GM12878 (cell line): ENCODE measurements at regions not wholly inside any gene's neighbourhood (a gene's known extent, or its start where the extent isn't known, plus 50 kb on each side); places are given as distances from the start of the nearest gene placed in this dataset.

Source experiments
- ATAC-seq: fragments of 200-7000 bp; cut with Tn5 transposase; 3 replicates; pipeline ENCODE4 v1.9.1; 2020; ENCODE audit warnings: mild to moderate bottlenecking, moderate library complexity
- BruUV-seq: library from RNA; stranded (reverse); fragments of 400-500 nt; replicated peaks from 2 replicates; lab custom pipeline; 2021; lab: Mats Ljungman, UMichigan
- CTCF ChIA-PET: fragments of 300-600 bp; sonication (Branson Sonifier 250); formaldehyde crosslinking; extraction: SDS; loops from one replicate; lab custom pipeline; 2021; ENCODE audit warnings: inconsistent platforms; lab: Yijun Ruan, JAX
- POLR2A ChIA-PET: fragments of 350-600 bp; formaldehyde crosslinking; extraction: SDS; loops from one replicate; lab custom pipeline; 2021; ENCODE audit warnings: inconsistent platforms; lab: Charles Lee
- RAD21 ChIA-PET: fragments of 300-600 bp; sonication (Branson Sonifier 250); formaldehyde crosslinking; loops from one replicate; lab custom pipeline; 2023; ENCODE audit warnings: antibody characterized with exemption; ENCODE audit not compliant: unreplicated experiment; lab: Charles Lee
- SMC1A ChIA-PET: fragments of 300-600 bp; sonication (Branson Sonifier 250); formaldehyde crosslinking; loops from one replicate; lab custom pipeline; 2023; ENCODE audit not compliant: unreplicated experiment, uncharacterized antibody; lab: Charles Lee
- DNase-seq: peaks from one replicate; pipeline ENCODE4 v3.0.0-alpha.2; 2011; ENCODE audit warnings: low read depth, low spot score
- FAIRE-seq: peaks from 3 replicates; lab custom pipeline; 2011; peaks lifted over from hg19 to GRCh38; lab: Jason Lieb, UNC
- H2AFZ ChIP-seq: 2 replicates; pipeline ENCODE4 v1.6.0; 2011; ENCODE audit warnings: low read depth, low read length, control low read depth; ENCODE audit not compliant: control insufficient read depth
- H3K27ac ChIP-seq: 2 replicates; pipeline ENCODE4 v1.5.1; 2011; ENCODE audit warnings: control low read depth; ENCODE audit not compliant: control insufficient read depth, insufficient read depth
- H3K27me3 ChIP-seq, 2 experiments: replicated peaks in 1 of 2; 2 replicates each; pipeline versions ENCODE4 v1.6.0 to v1.6.1; 2011; ENCODE audit warnings: low read length in 1 of 2; ENCODE audit not compliant: control insufficient read depth in 2 of 2, insufficient read depth in 2 of 2
- H3K36me3 ChIP-seq, 2 experiments: 2 replicates each; pipeline ENCODE4 v1.5.1; 2011; ENCODE audit warnings: low read length in 1 of 2; ENCODE audit not compliant: control insufficient read depth in 2 of 2, insufficient read depth in 2 of 2
- H3K4me1 ChIP-seq: 2 replicates; pipeline ENCODE4 v1.6.1; 2011; ENCODE audit warnings: mild to moderate bottlenecking, low read length, moderate library complexity, mixed read lengths; ENCODE audit not compliant: control insufficient read depth, insufficient read depth
- H3K4me2 ChIP-seq: 2 replicates; pipeline ENCODE4 v1.6.0; 2011; ENCODE audit warnings: control low read depth; ENCODE audit not compliant: control insufficient read depth, insufficient read depth
- H3K4me3 ChIP-seq: fragments of 200-600 bp; sonication (generic); 2 replicates; pipeline ENCODE4 v1.5.1; 2016
- H3K79me2 ChIP-seq: 2 replicates; pipeline ENCODE4 v1.6.0; 2011; ENCODE audit warnings: low read length; ENCODE audit not compliant: control insufficient read depth, insufficient read depth
- H3K9ac ChIP-seq: 2 replicates; pipeline ENCODE4 v1.8.0; 2011; ENCODE audit warnings: low read length, control low read depth, mixed read lengths; ENCODE audit not compliant: control insufficient read depth, insufficient read depth
- H3K9me3 ChIP-seq: replicated peaks from 3 replicates; pipeline ENCODE4 v1.5.1; 2011; ENCODE audit warnings: mild to moderate bottlenecking, low read length; ENCODE audit not compliant: control insufficient read depth, insufficient read depth
- H4K20me1 ChIP-seq: 2 replicates; pipeline ENCODE4 v1.6.0; 2011; ENCODE audit not compliant: control insufficient read depth, insufficient read depth
- BCL11A ChIP-seq: IDR thresholded peaks from 2 replicates; pipeline ENCODE4 v1.6.1; 2011; ENCODE audit warnings: low read depth, low read length
- BCL3 ChIP-seq: IDR thresholded peaks from 2 replicates; pipeline ENCODE4 v1.6.1; 2011; ENCODE audit warnings: borderline replicate concordance, low read depth, mild to moderate bottlenecking, moderate library complexity, low read length; ENCODE audit not compliant: insufficient read depth, poor library complexity, severe bottlenecking
- CHD1 ChIP-seq: IDR thresholded peaks from 2 replicates; pipeline ENCODE4 v1.6.1; 2012; ENCODE audit warnings: low read depth, low read length, improper control_type of control experiment
- EZH2 ChIP-seq: IDR thresholded peaks from 2 replicates; pipeline ENCODE4 v1.6.1; 2012; ENCODE audit warnings: low read depth, mild to moderate bottlenecking, control low read depth, inconsistent platforms, low read length, borderline replicate concordance; ENCODE audit not compliant: control insufficient read depth
- RAD21 ChIP-seq: IDR thresholded peaks from 2 replicates; pipeline ENCODE4 v1.6.1; 2011; ENCODE audit warnings: mild to moderate bottlenecking, low read depth, low read length, moderate library complexity; ENCODE audit not compliant: insufficient read depth
- RELA ChIP-seq: fragments of 450-650 bp; IDR thresholded peaks from 2 replicates; pipeline ENCODE4 v1.8.0; 2014; ENCODE audit warnings: borderline replicate concordance; ENCODE audit not compliant: partially characterized antibody
- SKIL ChIP-seq: fragments of 450-650 bp; IDR thresholded peaks from 2 replicates; pipeline ENCODE4 v1.6.1; 2017; ENCODE audit warnings: mild to moderate bottlenecking, low read depth, inconsistent platforms; ENCODE audit not compliant: poor library complexity, severe bottlenecking
- STAT3 ChIP-seq: IDR thresholded peaks from 2 replicates; pipeline ENCODE4 v1.6.1; 2011; ENCODE audit warnings: low read depth, low read length, improper control_type of control experiment
- TARDBP ChIP-seq: IDR thresholded peaks from 2 replicates; pipeline ENCODE4 v1.6.1; 2016; ENCODE audit warnings: borderline replicate concordance
- USF1 ChIP-seq: IDR thresholded peaks from 2 replicates; pipeline ENCODE4 v1.6.1; 2011; ENCODE audit warnings: borderline replicate concordance, low read depth, mild to moderate bottlenecking, moderate library complexity, mixed read lengths, low read length; ENCODE audit not compliant: insufficient read depth; ENCODE audit errors: extremely low read length
- USF2 ChIP-seq: IDR thresholded peaks from 2 replicates; pipeline ENCODE4 v1.6.1; 2011; ENCODE audit warnings: low read depth, low read length, improper control_type of control experiment, borderline replicate concordance
- WRNIP1 ChIP-seq: IDR thresholded peaks from 2 replicates; pipeline ENCODE4 v1.6.1; 2011; ENCODE audit warnings: low read depth, low read length, improper control_type of control experiment, borderline replicate concordance
- ZBED1 ChIP-seq: IDR thresholded peaks from 2 replicates; pipeline ENCODE4 v1.6.1; 2016; ENCODE audit warnings: borderline replicate concordance
- ZNF217 ChIP-seq: fragments of 450-650 bp; IDR thresholded peaks from 2 replicates; pipeline ENCODE4 v1.6.1; 2017; ENCODE audit warnings: antibody characterized with exemption, mild to moderate bottlenecking
- WGBS: methylation state at CpG from one replicate; pipeline ENCODE4 v1.1.6; 2016; ENCODE audit warnings: low lambda C conversion rate; ENCODE audit not compliant: insufficient replicate concordance, insufficient coverage; ENCODE audit errors: missing lambda C conversion rate; 5-methylcytosine and 5-hydroxymethylcytosine counted together
- in situ Hi-C: fragments of 300-500 bp; cut with MboI; formaldehyde crosslinking; loops from 9 replicates; pipeline ENCODE4 v1.14.3; 2018; ENCODE audit warnings: mixed read lengths
- intact Hi-C: fragments of 100-400 bp; cut with micrococcal nuclease; formaldehyde crosslinking; loops from one replicate; pipeline ENCODE4 v1.14.2; 2022; ENCODE audit not compliant: unreplicated experiment

DNA sequence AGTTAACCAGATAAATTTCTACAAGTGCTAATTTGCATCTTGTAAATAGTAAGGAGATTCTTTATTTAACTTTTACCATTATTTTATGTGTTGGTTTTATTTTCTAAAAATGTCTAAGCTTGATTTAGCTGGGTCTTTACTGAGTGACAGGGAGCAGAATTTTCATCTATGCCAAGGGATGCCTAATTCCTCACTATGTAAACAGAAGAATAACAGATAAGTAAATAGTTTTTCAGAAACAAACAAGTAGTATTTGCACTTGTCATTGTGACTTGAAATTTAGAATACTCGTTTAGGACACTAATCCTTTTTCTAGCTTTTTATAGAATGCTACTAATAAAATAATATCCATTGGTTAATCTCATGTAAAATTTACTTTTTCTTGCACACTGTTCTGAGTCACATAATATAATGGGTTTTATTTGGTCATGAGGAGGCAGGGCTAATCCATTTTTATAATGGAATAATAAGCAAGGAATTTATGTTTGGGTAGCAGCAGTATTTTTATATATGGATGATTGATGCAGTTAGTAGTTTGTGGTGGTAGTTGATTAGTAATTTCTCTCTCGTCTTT lies 746.5 kb downstream of the SLC6A15 start:
- Histone ChIP-seq H3K4me3 (no peak overlapping the region), H3K79me2 (no peaks in the 10 kb centered on the region), H3K27me3 (no peaks in the 10 kb centered on the region), H3K9me3 (no peaks in the 10 kb centered on the region), H3K36me3 (no peaks in the 10 kb centered on the region), H2AFZ (no peak overlapping the region), H3K4me2 (no peak overlapping the region), H3K27ac (no peak overlapping the region), H3K4me1 (no peaks in the 10 kb centered on the region), H4K20me1 (no peaks in the 10 kb centered on the region), H3K9ac (no peak overlapping the region)
- DNase-seq (no peak), FAIRE-seq (no peak), ATAC-seq (no peak)
- intact Hi-C loops = no loop called here
- ChIA-PET POLR2A (no interaction called here), RAD21 (no interaction called here), SMC1A (no interaction called here), CTCF (interaction anchor here (1.3 kb wide), 1 partner anchor 18 kb away, joined by 3 read pairs; no protein-coding TSS in a partner anchor)
- TF ChIP-seq RAD21 (no peak), ZNF217 (no peak), USF1 (no peak), BCL11A (no peak), TARDBP (no peak), STAT3 (no peak), RELA (no peak), ZBED1 (no peak), USF2 (no peak), WRNIP1 (no peak), BCL3 (no peak), EZH2 (no peak), SKIL (no peak), CHD1 (no peak)
- in situ Hi-C loops = no loop called here
- no TSS peak for BruUV-seq
- WGBS = 5% methylated on average over 2 of the region's 2 CpGs
